AG08395 (cell line): ENCODE measurements at regions not wholly inside any gene's neighbourhood (a gene's known extent, or its start where the extent isn't known, plus 50 kb on each side); places are given as distances from the start of the nearest gene placed in this dataset.
"Not testable (repeated sequence)": the region's sequence is repeated elsewhere in the genome, so short reads cannot be mapped to it uniquely, and the experiment has no call there.

Experiments used
- DNase-seq: peaks from one replicate; pipeline ENCODE4 v3.0.0; 2012; ENCODE audit warnings: mixed read lengths, low spot score

DNA sequence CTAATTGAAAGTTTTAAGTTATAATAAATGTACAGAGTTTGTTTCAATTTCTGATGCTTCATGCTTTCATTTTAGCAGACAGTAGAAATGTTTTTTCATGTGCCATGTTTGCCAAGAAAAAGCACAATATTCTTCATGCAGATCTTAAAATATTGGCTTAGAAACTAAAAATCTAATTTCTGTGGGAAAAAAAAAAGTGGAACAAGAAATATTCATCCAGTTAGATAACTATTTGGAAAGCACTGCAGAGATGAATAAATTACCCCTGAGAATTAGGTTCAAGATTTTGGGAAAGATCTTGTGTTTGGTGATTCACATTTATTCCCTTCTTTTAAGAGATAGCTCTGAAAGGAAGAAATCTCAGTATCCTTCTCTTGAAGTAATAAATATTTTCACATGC is 912.5 kb downstream of the C4orf33 start:
- no peak for DNase-seq

DNA sequence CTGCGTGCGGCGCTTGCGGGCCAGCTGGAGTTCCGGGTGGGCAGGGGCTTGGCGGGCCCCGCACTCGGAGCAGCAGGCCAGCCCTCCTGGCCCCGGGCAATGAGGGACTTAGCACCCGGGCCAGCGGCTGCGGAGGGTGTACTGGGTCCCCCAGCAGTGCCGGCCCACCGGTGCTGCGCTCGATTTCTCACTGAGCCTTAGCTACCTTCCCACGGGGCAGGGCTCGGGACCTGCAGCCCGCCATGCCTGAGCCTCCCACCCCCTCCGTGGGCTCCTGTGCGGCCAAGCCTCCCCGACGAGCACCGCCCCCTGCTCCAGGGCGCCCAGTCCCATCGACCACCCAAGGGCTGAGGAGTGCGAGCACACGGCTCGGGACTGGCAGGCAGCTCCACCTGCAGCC is 916.9 kb downstream of the C4orf33 start:
- not testable (repeated sequence) for DNase-seq

GRCh38 chr4:130021706-130022105 is 925.8 kb downstream of the C4orf33 start:
- no peak for DNase-seq

DNA sequence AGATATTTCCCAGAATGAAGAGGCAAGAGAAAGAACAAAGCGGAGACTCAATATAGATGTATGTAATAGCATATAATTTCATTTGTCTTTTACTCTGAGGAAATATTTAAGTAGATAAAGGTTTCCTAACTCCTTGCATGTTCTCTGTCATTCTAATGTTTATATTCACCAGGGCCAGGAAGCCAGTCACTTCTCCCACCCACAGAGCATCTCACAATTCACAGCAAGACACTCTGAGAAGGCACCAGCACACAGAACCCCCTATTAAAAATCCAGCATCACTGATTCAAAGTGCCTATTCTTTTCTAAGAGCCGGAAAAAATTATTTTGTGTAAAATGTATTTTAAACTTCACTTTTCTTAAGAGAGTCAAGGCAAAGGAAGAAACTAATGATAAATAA is 927.1 kb downstream of the C4orf33 start:
- DNase-seq, result no peak

- DNase-seq, result no peak
Measured at GRCh38 chr4:130025701-130026100, 929.7 kb downstream of the C4orf33 start.

DNA sequence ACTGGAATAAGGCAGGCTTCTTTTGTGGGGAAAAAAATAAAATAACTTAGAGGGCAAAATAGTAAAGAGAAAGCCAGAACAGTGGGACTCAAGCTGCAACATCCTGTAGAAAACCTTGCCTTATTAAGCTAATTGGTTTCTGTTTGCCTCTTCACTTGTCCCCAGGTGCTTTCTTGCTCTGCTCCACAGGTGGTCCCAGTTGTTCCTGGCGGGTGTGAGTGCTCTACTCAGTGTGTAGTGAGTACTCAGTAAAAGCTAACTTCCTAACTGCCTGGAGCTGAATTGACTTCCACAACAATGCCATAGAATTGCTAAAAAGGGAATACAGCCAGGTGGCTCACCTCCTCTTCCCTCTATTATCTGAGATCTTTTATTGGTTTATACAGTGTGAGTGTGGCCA is 930.2 kb downstream of the C4orf33 start:
- no peak for DNase-seq

GRCh38 chr4:130027973-130028372 is 932.0 kb downstream of the C4orf33 start:
- DNase-seq, result no peak

DNA sequence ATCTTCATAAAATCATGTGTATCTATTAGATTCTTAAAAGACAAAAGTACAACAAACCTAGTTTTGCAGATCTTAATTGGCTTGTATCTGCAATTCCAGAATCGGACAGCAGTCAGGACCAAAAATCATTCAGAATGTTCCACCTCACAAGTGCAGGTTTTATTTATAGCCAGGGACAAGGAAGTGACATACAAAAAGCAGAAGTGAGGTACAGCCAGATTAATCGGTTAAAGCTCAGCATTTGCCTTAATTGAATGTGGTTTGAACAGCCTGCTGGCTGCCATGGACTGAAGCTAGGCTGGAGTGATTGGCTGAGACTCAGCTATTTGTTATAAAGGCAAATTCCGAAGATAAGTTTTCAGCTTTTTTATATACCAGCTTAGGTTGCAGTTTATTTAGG is 932.6 kb downstream of the C4orf33 start:
- no peak for DNase-seq

DNA sequence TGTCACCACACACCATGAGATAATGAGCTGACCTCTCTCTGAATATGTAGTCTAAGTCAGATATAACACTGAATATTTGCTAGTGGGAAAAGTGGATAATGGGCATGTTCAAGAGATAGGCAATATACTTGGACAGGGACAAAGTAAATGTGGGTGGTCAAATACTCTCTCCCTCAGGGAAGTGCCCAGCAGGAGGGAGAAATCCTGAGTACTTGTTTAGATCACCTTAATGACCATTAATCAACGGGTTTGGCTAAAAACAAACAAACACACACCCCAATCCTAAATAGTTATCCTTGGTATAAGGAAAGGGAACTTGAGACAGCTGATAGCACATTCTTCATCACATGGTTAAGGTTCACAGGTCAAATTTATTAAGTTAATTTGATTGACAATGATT is 933.5 kb downstream of the C4orf33 start:
- DNase-seq, result no peak

DNA sequence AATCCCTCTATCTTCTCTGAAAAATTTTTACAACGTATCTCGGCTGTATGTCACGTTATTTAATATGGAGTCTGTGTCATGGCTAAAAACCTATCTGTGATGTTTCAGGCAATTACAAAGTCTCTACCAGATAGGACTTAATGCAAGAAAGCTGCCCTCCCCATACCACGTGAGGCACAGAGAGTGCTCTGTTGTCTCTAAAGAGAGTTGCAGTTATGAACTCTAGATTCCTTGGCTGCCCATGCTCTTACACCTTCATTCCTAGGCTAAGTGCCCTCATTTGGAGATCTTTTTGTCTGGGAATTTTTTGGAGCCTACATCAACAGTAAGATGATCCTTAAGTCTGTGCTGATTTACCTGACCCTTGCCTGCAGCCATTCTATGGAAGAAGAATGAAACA is 935.9 kb downstream of the C4orf33 start:
- DNase-seq, result no peak

DNA sequence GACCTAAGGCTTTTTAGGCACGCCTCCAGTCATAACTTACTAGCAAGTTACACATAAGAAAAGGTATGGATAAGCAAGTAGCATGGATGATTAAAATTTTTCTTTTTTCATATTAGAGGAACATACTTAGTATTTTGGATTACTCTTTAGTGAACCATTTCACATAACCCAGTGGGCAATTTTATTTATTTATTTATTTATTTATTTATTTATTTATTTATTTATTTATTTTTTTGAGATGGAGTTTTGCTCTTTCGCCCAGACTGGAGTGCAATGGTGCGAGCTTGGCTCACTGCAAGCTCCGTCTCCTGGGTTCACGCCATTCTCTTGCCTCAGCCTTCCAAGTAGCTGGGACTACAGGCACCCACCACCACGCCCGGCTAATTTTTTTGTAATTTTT is 937.7 kb downstream of the C4orf33 start:
- DNase-seq, result not testable (repeated sequence)

DNA sequence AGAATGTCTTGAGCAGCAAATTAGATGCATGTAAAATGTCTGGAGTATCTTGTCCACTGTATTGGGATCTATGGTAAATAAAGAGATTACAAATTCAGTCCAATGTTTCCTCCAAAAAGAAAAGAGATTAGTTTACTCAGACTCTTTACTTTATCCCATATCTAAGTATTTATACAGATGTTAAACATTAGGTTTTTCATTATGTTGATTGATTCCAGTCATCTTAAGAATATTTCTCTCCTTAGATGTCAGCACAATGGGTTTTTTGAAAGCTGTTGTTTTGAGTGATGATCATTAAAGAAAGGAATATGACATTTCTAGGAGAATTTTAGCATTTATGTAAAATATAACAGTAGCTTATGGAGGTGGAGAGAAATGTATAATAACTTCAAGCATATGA is 938.9 kb downstream of the C4orf33 start:
- no peak for DNase-seq

GRCh38 chr4:130035391-130035790 is 939.4 kb downstream of the C4orf33 start:
- no peak for DNase-seq

- not testable (repeated sequence) for DNase-seq
Measured at GRCh38 chr4:130037866-130038265, 941.9 kb downstream of the C4orf33 start.

- DNase-seq, result not testable (repeated sequence)
Measured at GRCh38 chr4:130038540-130038939, 942.6 kb downstream of the C4orf33 start.

DNA sequence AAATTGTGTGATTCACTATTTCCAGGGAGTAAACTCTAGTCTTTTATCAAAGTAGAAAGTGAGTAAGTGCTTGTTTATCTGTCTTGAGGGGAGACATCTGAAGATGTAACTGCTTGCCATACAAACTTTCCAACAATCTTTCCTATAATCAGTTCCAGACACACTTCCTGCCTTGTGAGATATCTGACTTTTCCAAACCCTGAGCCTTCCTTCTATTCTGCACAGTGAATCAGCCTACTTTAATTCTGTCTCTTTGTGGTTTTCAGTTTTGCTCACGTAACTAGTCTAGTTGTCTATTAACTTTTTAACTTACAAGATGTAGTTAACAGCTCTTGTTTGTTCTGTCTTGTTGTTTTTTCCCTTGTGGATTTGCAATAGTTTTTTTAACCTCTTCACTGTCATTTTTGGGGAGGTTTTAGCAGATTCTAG is 947.8 kb downstream of the C4orf33 start:
- DNase-seq, result no peak

DNA sequence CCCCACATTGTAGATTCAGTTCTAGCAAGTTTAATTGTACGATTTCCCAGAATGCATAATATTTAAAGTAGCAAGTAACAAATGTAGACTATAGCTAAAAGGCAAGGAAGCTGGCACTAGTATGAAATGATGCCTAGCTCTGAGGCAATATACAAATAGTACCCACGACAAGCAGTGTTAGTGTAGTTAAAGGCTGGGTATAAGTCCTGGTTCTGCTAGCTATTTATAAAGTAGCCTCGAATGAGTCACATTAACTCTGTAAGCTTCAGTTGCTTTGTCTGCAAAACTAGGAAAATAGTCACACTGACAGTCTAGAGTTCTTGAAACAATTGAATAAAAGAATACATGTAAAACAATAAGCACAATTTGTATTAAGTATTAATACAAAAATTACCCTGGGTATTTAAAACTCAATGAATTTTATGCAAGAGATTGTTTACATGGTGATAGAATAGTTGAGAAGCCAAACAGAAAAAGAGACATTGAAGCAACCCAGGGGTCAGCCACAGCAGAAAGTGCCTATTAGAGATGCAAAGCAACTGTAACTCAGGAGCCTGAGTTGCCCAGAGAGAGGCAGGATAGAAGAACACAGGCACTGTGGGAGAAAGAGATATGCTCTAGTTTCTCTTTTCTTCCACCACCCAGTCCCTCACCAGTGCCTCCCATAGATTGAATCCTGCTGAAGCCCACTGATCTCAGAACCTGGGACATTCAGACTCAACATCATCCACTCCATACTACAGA is 949.0 kb downstream of the C4orf33 start:
- DNase-seq, result no peak

- DNase-seq, result no peak
Measured at GRCh38 chr4:130053723-130054122, 957.8 kb downstream of the C4orf33 start.

- DNase-seq, result no peak
Measured at GRCh38 chr4:130054908-130055307, 959.0 kb downstream of the C4orf33 start.

DNA sequence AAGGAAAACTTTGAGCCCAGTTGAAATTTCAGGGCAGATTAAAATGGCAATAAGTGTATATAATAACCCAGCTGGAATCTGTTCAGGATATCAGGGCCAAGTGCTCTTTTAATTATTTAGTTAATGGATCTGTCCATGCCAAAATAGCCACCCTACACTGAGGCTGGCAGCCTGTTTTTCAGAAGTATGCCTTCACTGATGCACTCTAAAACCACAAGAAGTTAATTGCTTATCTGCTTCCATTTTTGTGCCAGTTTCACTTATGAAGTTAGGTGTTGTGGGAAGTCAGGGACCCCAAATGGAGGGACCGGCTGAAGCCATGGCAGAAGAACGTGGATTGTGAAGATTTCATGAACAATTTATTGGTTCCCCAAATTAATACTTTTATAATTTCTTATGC is 960.3 kb downstream of the C4orf33 start:
- no peak for DNase-seq

GRCh38 chr4:130064471-130064870 is 968.5 kb downstream of the C4orf33 start:
- DNase-seq, result no peak

DNA sequence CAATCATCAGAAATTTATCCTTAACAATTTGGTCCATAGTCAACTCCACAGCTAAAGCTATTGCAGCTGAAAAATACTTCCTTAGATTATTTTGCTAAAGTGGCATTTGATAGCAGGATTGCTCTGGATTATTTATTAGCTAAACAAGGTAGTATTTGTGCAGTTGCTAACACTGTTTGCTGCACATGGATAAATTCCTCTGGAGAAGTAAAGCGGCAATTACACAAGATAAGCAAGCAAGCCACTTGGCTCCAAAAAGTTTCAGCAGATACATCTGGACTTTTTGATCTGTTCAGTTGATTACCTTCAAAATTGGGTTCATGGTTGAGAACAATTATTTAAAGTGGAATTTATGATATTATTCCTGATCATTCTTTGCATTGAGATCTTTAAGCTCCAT is 971.5 kb downstream of the C4orf33 start:
- DNase-seq, result no peak

GRCh38 chr4:130068072-130068471 is 972.1 kb downstream of the C4orf33 start:
- no peak for DNase-seq

DNA sequence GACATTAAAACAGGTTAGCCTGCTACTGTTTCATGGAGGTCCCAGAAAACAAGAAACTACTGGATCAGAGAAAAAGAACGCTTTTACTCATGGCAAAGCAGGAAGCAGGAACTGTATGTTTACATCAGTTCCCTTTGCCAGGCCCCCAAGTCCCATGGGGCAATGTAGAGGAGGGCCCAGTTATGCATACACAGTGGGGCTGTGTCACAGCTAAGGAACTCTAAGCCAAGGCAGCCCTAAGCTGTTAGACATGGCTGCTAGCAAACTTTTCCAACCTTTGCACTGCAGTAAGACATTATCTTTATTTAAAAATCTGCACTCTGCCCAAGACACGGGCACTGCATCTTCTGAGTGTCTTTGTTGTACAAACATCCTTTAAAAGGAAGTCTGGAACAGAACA is 975.8 kb downstream of the C4orf33 start:
- DNase-seq, result no peak
